Glutamatergic neuron (in vitro differentiated cells): ENCODE measurements at regions not wholly inside any gene's neighbourhood (a gene's known extent, or its start where the extent isn't known, plus 50 kb on each side); places are given as distances from the start of the nearest gene placed in this dataset.
"Not testable (repeated sequence)": the region's sequence is repeated elsewhere in the genome, so short reads cannot be mapped to it uniquely, and the experiment has no call there.

Experiments
- DNase-seq: peaks from one replicate; pipeline ENCODE4 v3.0.0; 2022
- H3K27ac Mint-ChIP-seq: one replicate; pipeline ENCODE4 v1.8.0; 2020; ENCODE audit warnings: mild to moderate bottlenecking, mixed read lengths, inconsistent platforms; ENCODE audit not compliant: unreplicated experiment
- H3K27me3 Mint-ChIP-seq: one replicate; pipeline ENCODE4 v1.8.0; 2020; ENCODE audit warnings: mild to moderate bottlenecking, moderate library complexity, mixed read lengths, inconsistent platforms; ENCODE audit not compliant: unreplicated experiment
- H3K36me3 Mint-ChIP-seq: one replicate; pipeline ENCODE4 v1.8.0; 2020; ENCODE audit warnings: mild to moderate bottlenecking, mixed read lengths, inconsistent platforms; ENCODE audit not compliant: unreplicated experiment
- H3K4me1 Mint-ChIP-seq: one replicate; pipeline ENCODE4 v1.8.0; 2020; ENCODE audit warnings: mild to moderate bottlenecking, low read depth, mixed read lengths, inconsistent platforms; ENCODE audit not compliant: unreplicated experiment
- H3K4me3 Mint-ChIP-seq: one replicate; pipeline ENCODE4 v1.8.0; 2020; ENCODE audit warnings: mild to moderate bottlenecking, mixed read lengths, inconsistent platforms; ENCODE audit not compliant: unreplicated experiment
- H3K9me3 Mint-ChIP-seq: one replicate; pipeline ENCODE4 v1.8.0; 2020; ENCODE audit warnings: mild to moderate bottlenecking, moderate library complexity, mixed read lengths, inconsistent platforms; ENCODE audit not compliant: unreplicated experiment

- peak; percentile 0 for DNase-seq
- not testable (repeated sequence) for H3K4me3 Mint-ChIP-seq, H3K36me3 Mint-ChIP-seq, H3K27ac Mint-ChIP-seq, H3K9me3 Mint-ChIP-seq, H3K27me3 Mint-ChIP-seq, H3K4me1 Mint-ChIP-seq
These were observed 767.5 kb downstream of the FOXD4L6 start for GRCh38 chr9:40361018-40361417.

DNA sequence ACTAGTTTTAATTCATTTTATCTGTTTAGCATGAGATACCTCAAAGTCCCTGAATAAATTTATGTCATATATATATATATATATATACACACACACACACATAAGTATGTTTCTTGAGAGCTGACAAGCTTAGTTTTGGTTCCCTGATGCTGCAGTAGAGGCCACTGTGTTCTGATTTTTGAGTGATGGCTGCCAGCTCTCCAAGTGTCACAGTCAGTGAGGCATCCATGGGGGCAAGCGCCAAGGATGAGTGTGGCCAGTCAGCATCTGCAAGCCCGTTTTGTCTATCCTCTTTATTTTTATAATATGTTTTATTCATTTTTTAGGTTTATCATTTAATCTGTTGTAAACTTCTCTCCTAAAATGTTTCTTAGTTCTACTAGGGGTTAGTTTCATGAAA lies 797.5 kb downstream of the FOXD4L6 start:
- H3K27ac Mint-ChIP-seq, H3K4me3 Mint-ChIP-seq, H3K27me3 Mint-ChIP-seq, DNase-seq, H3K4me1 Mint-ChIP-seq, H3K9me3 Mint-ChIP-seq, H3K36me3 Mint-ChIP-seq: not testable (repeated sequence)

- H3K4me1 Mint-ChIP-seq, H3K36me3 Mint-ChIP-seq, H3K4me3 Mint-ChIP-seq, H3K27ac Mint-ChIP-seq, DNase-seq, H3K27me3 Mint-ChIP-seq, H3K9me3 Mint-ChIP-seq: not testable (repeated sequence)
These were observed 799.6 kb downstream of the FOXD4L6 start for GRCh38 chr9:40328907-40329306.

DNA sequence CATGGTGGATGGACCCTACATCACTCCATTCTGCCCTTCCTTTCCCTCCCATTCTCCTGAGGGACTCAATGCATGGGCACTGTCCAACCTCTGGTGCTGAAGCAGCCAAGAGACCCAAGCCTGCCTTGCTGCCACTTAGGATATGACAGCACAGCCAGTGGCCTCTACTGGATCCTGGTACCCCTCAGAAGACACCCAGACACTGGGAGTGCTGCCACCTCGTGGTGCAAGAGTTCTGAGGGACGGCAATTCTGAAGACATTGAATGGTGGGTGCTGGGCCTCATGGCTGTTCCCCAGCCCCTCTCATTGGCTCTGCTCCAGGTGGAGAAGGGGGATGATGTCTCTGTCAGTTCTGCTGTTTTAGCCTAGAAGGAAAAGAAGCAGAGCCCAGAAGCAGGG lies 802.3 kb downstream of the FOXD4L6 start:
- not testable (repeated sequence) for H3K27me3 Mint-ChIP-seq, H3K36me3 Mint-ChIP-seq, H3K4me1 Mint-ChIP-seq, DNase-seq, H3K9me3 Mint-ChIP-seq, H3K4me3 Mint-ChIP-seq, H3K27ac Mint-ChIP-seq

- not testable (repeated sequence) for H3K9me3 Mint-ChIP-seq, DNase-seq, H3K4me1 Mint-ChIP-seq, H3K27me3 Mint-ChIP-seq, H3K4me3 Mint-ChIP-seq, H3K36me3 Mint-ChIP-seq, H3K27ac Mint-ChIP-seq
These were observed 805.8 kb downstream of the FOXD4L6 start for GRCh38 chr9:40322730-40323129.

DNA sequence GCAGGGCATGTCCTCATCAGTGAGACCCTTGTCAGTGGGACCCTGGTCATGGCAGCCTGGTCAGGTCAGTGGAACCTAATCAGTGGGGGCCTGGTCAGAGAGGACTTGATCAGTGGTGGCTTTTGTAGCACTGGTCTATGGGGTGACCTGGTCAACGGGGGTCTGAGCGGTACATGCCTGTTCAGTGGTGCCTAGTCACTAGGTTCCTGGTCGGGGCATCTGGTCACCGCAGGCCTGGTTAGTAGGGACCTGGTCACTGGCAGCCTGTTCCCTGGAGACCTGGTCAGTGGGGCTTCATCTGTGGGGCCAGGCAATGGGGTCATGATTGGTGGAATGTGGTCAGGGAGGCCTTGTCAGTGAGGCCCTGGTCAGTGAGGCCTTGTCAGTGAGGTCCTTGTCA lies 806.6 kb downstream of the FOXD4L6 start:
- not testable (repeated sequence) for H3K36me3 Mint-ChIP-seq, H3K4me3 Mint-ChIP-seq, H3K9me3 Mint-ChIP-seq, H3K27ac Mint-ChIP-seq, H3K4me1 Mint-ChIP-seq, DNase-seq, H3K27me3 Mint-ChIP-seq

DNA sequence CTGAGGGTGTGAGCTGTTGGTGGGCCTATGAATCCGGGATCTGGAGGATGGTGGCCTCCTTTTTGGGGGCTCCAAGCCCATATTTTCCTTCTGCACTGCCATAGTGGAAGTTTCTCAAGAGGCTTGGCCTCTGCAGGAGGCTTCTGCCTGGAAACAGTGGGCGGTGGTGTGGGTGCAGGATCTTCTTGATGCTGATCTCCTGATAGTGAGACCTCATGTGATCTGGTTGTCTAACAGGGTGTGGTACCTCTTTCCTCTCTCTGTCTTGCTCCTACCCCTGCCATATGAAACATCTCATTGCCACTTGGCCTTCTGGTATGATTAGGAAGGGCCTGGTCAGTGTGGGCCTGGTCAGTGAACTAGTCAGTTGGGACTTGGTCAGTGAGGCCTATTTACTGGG lies 807.3 kb downstream of the FOXD4L6 start:
- H3K9me3 Mint-ChIP-seq, DNase-seq, H3K4me1 Mint-ChIP-seq, H3K27ac Mint-ChIP-seq, H3K36me3 Mint-ChIP-seq, H3K27me3 Mint-ChIP-seq, H3K4me3 Mint-ChIP-seq: not testable (repeated sequence)

DNA sequence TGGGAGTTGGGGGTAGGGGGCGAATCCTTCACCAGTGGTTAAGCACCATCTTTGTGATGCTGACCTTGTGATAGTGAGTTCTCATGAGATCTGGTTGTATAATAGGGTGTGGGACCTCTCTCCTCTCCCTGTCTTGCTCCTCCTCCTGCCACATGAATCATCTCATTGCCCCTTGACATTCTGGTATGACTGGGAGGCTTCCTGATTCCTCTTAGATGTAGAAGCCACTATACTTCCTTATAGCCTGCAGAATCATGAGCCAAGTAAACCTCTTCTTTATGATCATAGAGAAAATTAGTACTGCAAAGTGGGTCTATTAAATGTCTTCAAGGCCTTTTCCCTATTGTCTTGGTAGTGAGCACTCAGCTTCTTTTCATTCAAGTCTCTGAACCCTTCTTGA lies 813.3 kb downstream of the FOXD4L6 start:
- not testable (repeated sequence) for H3K4me1 Mint-ChIP-seq, H3K36me3 Mint-ChIP-seq, H3K27me3 Mint-ChIP-seq, H3K9me3 Mint-ChIP-seq, DNase-seq, H3K4me3 Mint-ChIP-seq, H3K27ac Mint-ChIP-seq

DNA sequence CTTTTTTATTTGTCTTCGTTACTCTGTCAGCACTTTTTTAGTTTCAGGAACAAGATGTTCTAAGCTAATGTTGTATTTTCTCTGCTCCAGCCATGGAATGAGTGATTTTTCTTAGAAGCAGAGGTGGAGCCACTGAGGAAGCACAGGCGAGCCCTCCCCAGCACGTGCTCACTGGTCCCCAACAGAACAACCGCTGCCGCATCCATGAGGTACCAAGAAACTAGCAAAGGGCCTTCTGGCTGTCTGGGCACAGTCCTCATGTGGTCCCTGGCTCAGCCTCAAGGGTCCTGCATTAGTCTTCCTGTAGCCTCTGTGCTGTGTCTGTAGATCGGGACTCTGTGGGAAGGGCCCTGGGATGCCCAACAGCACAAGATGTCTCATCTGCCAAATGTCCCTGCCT lies 838.5 kb downstream of the FOXD4L6 start:
- not testable (repeated sequence) for H3K27me3 Mint-ChIP-seq, H3K36me3 Mint-ChIP-seq, H3K4me1 Mint-ChIP-seq, H3K27ac Mint-ChIP-seq, H3K4me3 Mint-ChIP-seq, H3K9me3 Mint-ChIP-seq, DNase-seq
